Loucy (cell line): ENCODE measurements at regions not wholly inside any gene's neighbourhood (a gene's known extent, or its start where the extent isn't known, plus 50 kb on each side); places are given as distances from the start of the nearest gene placed in this dataset.
"Not testable (repeated sequence)": the region's sequence is repeated elsewhere in the genome, so short reads cannot be mapped to it uniquely, and the experiment has no call there.

ENCODE experiments used
- H2AFZ ChIP-seq: fragments of 200-600 bp; sonication (generic); 2 replicates; pipeline ENCODE4 v1.6.0; 2016; ENCODE audit warnings: antibody characterized with exemption, mild to moderate bottlenecking, low read length, moderate library complexity
- H3F3A ChIP-seq: fragments of 200-600 bp; 2 replicates; pipeline ENCODE4 v1.6.0; 2016; ENCODE audit warnings: antibody characterized with exemption, low read depth, mild to moderate bottlenecking
- H3K27me3 ChIP-seq: fragments of 200-600 bp; sonication (generic); 2 replicates; pipeline ENCODE4 v1.6.1; 2014; ENCODE audit warnings: low read length, mild to moderate bottlenecking; ENCODE audit not compliant: insufficient read depth, poor library complexity, severe bottlenecking
- H3K36me3 ChIP-seq: fragments of 200-600 bp; sonication (generic); 2 replicates; pipeline ENCODE4 v1.6.1; 2016; ENCODE audit warnings: low read length; ENCODE audit not compliant: insufficient read depth
- H3K4me1 ChIP-seq: fragments of 200-600 bp; sonication (generic); 2 replicates; pipeline ENCODE4 v1.5.1; 2014; ENCODE audit warnings: low read length, mild to moderate bottlenecking; ENCODE audit not compliant: insufficient read depth, poor library complexity, severe bottlenecking
- H3K4me2 ChIP-seq: fragments of 200-600 bp; sonication (generic); 2 replicates; pipeline ENCODE4 v1.6.0; 2014; ENCODE audit warnings: antibody characterized with exemption, low read length, low read depth, mild to moderate bottlenecking; ENCODE audit not compliant: poor library complexity, severe bottlenecking
- H3K4me3 ChIP-seq: fragments of 200-600 bp; sonication (generic); 2 replicates; pipeline ENCODE4 v1.5.1; 2014; ENCODE audit warnings: low read length, mild to moderate bottlenecking, mixed read lengths; ENCODE audit not compliant: poor library complexity, severe bottlenecking
- H3K79me2 ChIP-seq: fragments of 200-600 bp; sonication (generic); 2 replicates; pipeline ENCODE4 v1.6.1; 2014; ENCODE audit warnings: low read length; ENCODE audit not compliant: insufficient read depth
- H3K9ac ChIP-seq: fragments of 200-600 bp; sonication (generic); 2 replicates; pipeline ENCODE4 v1.6.0; 2014; ENCODE audit warnings: mild to moderate bottlenecking, low read depth, low read length, moderate library complexity; ENCODE audit not compliant: poor library complexity, severe bottlenecking
- H3K9me2 ChIP-seq: fragments of 200-600 bp; sonication (generic); replicated peaks from 2 replicates; pipeline ENCODE4 v1.6.1; 2016; ENCODE audit warnings: low read depth, low read length, mixed read lengths
- H3K9me3 ChIP-seq: fragments of 200-600 bp; sonication (generic); 2 replicates; pipeline ENCODE4 v1.6.1; 2014; ENCODE audit warnings: mild to moderate bottlenecking, antibody characterized with exemption, low read length, low read depth; ENCODE audit not compliant: insufficient read depth
- H4K20me1 ChIP-seq: fragments of 200-600 bp; sonication (generic); 2 replicates; pipeline ENCODE4 v1.6.0; 2014; ENCODE audit warnings: antibody characterized with exemption, low read length, mild to moderate bottlenecking; ENCODE audit not compliant: insufficient read depth, poor library complexity, severe bottlenecking
- CTCF ChIP-seq: fragments of 200-600 bp; sonication (generic); conservative IDR thresholded peaks from 2 replicates; pipeline ENCODE4 v1.5.1; 2014; ENCODE audit warnings: mild to moderate bottlenecking, antibody characterized with exemption, low read length
- EZH2phosphoT487 ChIP-seq: fragments of 200-600 bp; IDR thresholded peaks from 2 replicates; pipeline ENCODE4 v1.6.1; 2018; ENCODE audit warnings: antibody characterized with exemption, mild to moderate bottlenecking, moderate library complexity, borderline replicate concordance

DNA sequence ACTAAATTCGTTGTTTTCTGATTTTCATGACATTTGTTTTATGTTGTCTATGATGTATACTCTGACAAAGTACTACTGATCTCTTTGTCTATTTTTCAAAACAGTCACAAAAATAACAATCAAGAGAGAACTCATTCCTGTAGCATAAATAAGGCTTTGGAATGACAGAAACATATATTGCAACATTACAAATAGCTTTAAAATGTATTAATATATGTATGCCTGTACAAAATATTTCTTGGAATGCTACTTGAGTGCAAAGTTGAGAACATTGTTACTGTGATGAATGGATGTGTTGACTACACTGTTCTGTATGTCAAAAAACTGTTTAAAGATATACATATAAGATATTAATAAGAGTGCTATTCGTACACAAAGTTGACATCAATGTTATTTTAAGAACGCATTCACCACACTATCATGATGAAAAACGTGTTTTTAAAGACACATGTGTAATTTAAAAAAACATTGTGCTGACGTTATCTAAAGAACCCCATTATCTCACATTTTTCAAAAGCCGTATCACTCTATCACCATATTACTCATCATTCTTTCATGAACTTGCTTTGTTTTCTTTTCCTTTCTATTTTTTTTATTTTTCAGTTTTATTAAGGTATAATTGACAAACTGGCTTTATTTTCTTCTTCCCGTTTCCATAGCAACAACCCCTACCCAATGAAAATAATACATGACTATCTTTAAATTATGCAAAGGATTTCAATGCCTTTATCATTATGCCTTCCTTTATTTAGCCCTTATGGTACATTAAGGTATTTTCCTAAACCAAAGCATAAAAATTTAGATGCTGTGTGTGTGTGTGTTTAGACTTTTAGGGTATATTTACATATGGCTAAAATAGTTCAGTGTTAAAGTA is 918.8 kb downstream of the SLITRK1 start:
- H3K4me1 ChIP-seq, result no peaks in the 10 kb centered on the region
- no peak overlapping the region for H2AFZ ChIP-seq
- H3K79me2 ChIP-seq, result no peaks in the 10 kb centered on the region
- no peaks in the 10 kb centered on the region for H3K27me3 ChIP-seq
- H3K4me3 ChIP-seq, result no peak overlapping the region
- H3F3A ChIP-seq, result no peaks in the 10 kb centered on the region
- H4K20me1 ChIP-seq, result no peaks in the 10 kb centered on the region
- no peak overlapping the region for H3K4me2 ChIP-seq
- TF ChIP-seq CTCF, result no peak
- no peak for TF ChIP-seq EZH2phosphoT487
- no peaks in the 10 kb centered on the region for H3K9me3 ChIP-seq
- no peaks in the 10 kb centered on the region for H3K36me3 ChIP-seq
- no peak overlapping the region for H3K9ac ChIP-seq
- no peaks in the 10 kb centered on the region for H3K9me2 ChIP-seq

DNA sequence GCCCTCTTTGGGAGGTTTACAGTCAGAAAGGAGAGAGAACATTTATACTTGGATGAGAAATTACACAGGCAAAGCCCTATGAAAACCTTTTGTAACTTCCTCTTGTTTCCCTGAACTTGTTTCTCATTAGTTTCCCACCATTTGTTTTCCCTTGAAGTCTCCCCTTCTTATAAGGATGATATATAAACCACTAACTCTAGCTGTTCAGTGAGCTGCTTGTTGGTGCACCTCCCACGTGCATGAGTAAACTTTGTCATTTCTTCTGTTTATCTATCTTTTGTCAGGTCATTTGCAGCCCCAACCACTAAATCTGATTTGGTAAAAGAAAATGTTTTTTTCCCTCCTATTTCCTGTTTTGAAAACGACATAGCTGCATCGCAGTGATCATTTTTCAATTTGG is 919.9 kb downstream of the SLITRK1 start:
- Histone ChIP-seq H3K36me3 (no peaks in the 10 kb centered on the region), H3K4me1 (no peaks in the 10 kb centered on the region), H3K27me3 (no peaks in the 10 kb centered on the region), H3F3A (no peaks in the 10 kb centered on the region), H3K9ac (no peak overlapping the region), H4K20me1 (no peaks in the 10 kb centered on the region), H3K9me2 (no peaks in the 10 kb centered on the region), H3K4me2 (no peak overlapping the region), H3K79me2 (no peaks in the 10 kb centered on the region), H2AFZ (no peak overlapping the region), H3K9me3 (no peaks in the 10 kb centered on the region), H3K4me3 (no peak overlapping the region)
- TF ChIP-seq EZH2phosphoT487, result no peak
- no peak for TF ChIP-seq CTCF

- Histone ChIP-seq H3K9me2 (no peaks in the 10 kb centered on the region), H3K27me3 (no peaks in the 10 kb centered on the region), H3K9ac (no peak overlapping the region), H3K4me3 (no peak overlapping the region), H3K36me3 (no peaks in the 10 kb centered on the region), H3K79me2 (no peaks in the 10 kb centered on the region), H4K20me1 (no peaks in the 10 kb centered on the region), H3K4me2 (no peak overlapping the region), H3K9me3 (no peaks in the 10 kb centered on the region), H3K4me1 (no peaks in the 10 kb centered on the region), H2AFZ (no peak overlapping the region), H3F3A (no peaks in the 10 kb centered on the region)
- TF ChIP-seq CTCF (no peak), EZH2phosphoT487 (no peak)
Observed at GRCh38 chr13:82961757-82962156, 920.5 kb downstream of the SLITRK1 start.

DNA sequence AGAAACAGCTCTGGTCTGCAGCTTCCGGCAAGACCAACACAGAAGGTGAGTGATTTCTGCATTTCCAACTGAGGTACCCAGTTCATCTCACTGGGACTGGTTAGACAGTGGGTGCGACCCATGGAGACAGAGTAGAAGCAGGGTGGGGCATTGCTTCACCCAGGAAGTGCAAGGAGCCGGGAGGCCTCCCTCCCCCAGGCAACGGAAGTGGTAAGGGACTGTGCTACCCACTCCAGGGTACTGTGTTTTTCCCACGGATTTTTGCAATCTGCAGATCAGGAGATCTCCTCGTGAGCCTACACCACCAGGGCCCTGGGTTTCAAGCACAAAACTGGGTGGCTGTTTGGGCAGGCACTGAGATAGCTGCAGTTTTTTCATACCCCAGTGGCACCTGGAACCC is 929.9 kb downstream of the SLITRK1 start:
- not testable (repeated sequence) for H3K9ac ChIP-seq, H2AFZ ChIP-seq, H3F3A ChIP-seq, H3K79me2 ChIP-seq, H3K9me3 ChIP-seq, H3K4me3 ChIP-seq, H4K20me1 ChIP-seq, H3K4me2 ChIP-seq, H3K27me3 ChIP-seq, H3K36me3 ChIP-seq, H3K4me1 ChIP-seq, H3K9me2 ChIP-seq
